Esophagus squamous epithelium (tissue), 5 donors: ENCODE measurements at regions not wholly inside any gene's neighbourhood (a gene's known extent, or its start where the extent isn't known, plus 50 kb on each side); places are given as distances from the start of the nearest gene placed in this dataset.

ENCODE experiments used
- DNase-seq: peaks from one replicate; lab custom pipeline; 2025; lab: John Stamatoyannopoulos, UW
- H3K27ac ChIP-seq, 4 donors: fragments of 200-600 bp; sonication (generic); one replicate each; pipeline ENCODE4 v1.5.1; 2016 to 2019; ENCODE audit warnings: mild to moderate bottlenecking in 1 of 4
- H3K27me3 ChIP-seq, 4 donors: fragments of 200-600 bp; sonication (generic); 1 replicate in 3 of 4; 2 replicates in 1 of 4; pipeline versions ENCODE4 v1.5.1 to v1.6.0; 2017 to 2021; ENCODE audit warnings: antibody characterized with exemption in 1 of 4
- H3K36me3 ChIP-seq, 3 donors: fragments of 200-600 bp; sonication (generic); one replicate each; pipeline ENCODE4 v1.5.1; 2016 to 2019
- H3K4me1 ChIP-seq, 3 donors: fragments of 200-600 bp; sonication (generic); one replicate each; pipeline ENCODE4 v1.5.1; 2017 to 2019
- H3K4me3 ChIP-seq, 4 donors: fragments of 200-600 bp; sonication (generic); 1 replicate in 3 of 4; 2 replicates in 1 of 4; pipeline ENCODE4 v1.5.1; 2016 to 2019; ENCODE audit warnings: mild to moderate bottlenecking in 2 of 4, moderate library complexity in 1 of 4
- H3K9me3 ChIP-seq, 3 donors: fragments of 200-600 bp; sonication (generic); one replicate each; pipeline ENCODE4 v1.5.1; 2016 to 2019
- POLR2A ChIP-seq, 4 donors: fragments of 450-650 bp; IDR thresholded peaks; one replicate each; pipeline ENCODE4 v1.6.1; 2017; ENCODE audit warnings: antibody characterized with exemption in 4 of 4, mild to moderate bottlenecking in 4 of 4, moderate library complexity in 3 of 4
- WGBS, 2 donors: methylation state at CpG; one replicate each; pipeline ENCODE4 v1.1.5; 2018; 5-methylcytosine and 5-hydroxymethylcytosine counted together
- intact Hi-C: fragments of 100-400 bp; cut with DNase I; formaldehyde crosslinking; loops from one replicate; pipeline ENCODE4 v1.15.0; 2022
- TF ChIP-seq, protein P1 (sequence below), 6 experiments: fragments of 450-650 bp in 4 of 6; fragments of 200-600 bp in 2 of 6; sonication (generic) in 2 of 6; IDR thresholded peaks; one replicate each; pipeline ENCODE4 v1.5.1; 2016 to 2019; ENCODE audit warnings: antibody characterized with exemption in 6 of 6, mild to moderate bottlenecking in 4 of 6, moderate library complexity in 4 of 6
- donor health status: DM: yes; HTN: yes; CAD: no.

DNA sequence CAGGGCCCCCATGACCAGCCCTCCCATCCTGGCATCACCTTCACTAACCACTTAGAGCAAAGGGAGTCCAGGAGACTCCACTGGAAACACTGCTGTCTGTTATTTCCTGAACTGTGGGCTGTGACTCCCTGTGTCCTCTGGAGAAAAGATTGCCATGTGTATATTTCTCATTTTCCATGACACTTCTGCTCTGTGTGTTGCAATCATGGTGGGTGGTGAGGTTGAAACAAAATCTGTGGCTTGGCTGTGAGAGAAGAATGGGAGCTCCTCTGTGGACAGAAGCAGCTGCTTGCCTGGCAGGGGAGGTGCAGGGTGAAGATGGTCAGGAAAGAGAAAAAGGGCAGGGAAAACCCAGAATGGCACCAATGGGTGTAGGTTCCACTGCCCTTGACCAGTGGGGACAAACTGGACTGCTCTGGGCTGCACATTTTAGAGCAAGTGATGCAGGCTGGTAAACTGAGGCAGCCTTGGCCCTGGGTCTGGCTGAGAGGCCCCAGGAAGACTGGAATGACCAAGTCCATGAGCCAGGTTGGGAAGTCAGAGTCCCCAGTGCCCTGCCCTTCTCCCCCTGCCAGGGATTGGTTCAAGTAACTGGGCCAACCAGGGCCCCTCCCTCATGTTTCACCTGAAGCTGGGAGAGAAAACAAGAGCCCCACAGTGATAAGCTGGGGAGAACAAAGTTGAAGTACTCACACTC lies 314.3 kb downstream of the C16orf95 start:
- H3K4me3 ChIP-seq = no peak overlapping the region
- no peaks in the 10 kb centered on the region for H3K4me1 ChIP-seq
- intact Hi-C loops = no loop called here
- H3K9me3 ChIP-seq = no peaks in the 10 kb centered on the region
- peaks cover 0 to 21% (median 0%) of the 10 kb centered on the region in 4 donors for H3K27me3 ChIP-seq
- no peaks in the 10 kb centered on the region for H3K36me3 ChIP-seq
- TF ChIP-seq, protein P1, sequence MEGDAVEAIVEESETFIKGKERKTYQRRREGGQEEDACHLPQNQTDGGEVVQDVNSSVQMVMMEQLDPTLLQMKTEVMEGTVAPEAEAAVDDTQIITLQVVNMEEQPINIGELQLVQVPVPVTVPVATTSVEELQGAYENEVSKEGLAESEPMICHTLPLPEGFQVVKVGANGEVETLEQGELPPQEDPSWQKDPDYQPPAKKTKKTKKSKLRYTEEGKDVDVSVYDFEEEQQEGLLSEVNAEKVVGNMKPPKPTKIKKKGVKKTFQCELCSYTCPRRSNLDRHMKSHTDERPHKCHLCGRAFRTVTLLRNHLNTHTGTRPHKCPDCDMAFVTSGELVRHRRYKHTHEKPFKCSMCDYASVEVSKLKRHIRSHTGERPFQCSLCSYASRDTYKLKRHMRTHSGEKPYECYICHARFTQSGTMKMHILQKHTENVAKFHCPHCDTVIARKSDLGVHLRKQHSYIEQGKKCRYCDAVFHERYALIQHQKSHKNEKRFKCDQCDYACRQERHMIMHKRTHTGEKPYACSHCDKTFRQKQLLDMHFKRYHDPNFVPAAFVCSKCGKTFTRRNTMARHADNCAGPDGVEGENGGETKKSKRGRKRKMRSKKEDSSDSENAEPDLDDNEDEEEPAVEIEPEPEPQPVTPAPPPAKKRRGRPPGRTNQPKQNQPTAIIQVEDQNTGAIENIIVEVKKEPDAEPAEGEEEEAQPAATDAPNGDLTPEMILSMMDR (IDR thresholded peaks at IDR 0.05) = no peak
- no peak for TF ChIP-seq POLR2A (IDR thresholded peaks at IDR 0.05)
- no peak for DNase-seq
- no peak overlapping the region for H3K27ac ChIP-seq

- no peaks in the 10 kb centered on the region for H3K36me3 ChIP-seq
- no peaks in the 10 kb centered on the region for H3K4me1 ChIP-seq
- intact Hi-C loops = no loop called here
- WGBS, 2 donors = 25 to 63% methylated on average over 1 to 2 of the region's 2 CpGs
- H3K27me3 ChIP-seq = peaks cover 0 to 18% (median 0%) of the 10 kb centered on the region in 4 donors
- no peak overlapping the region for H3K4me3 ChIP-seq
- H3K27ac ChIP-seq = no peak overlapping the region
- no peak for DNase-seq
- TF ChIP-seq, protein P1 (IDR thresholded peaks at IDR 0.05) = no peak
- TF ChIP-seq POLR2A (IDR thresholded peaks at IDR 0.05) = no peak
- no peaks in the 10 kb centered on the region for H3K9me3 ChIP-seq
Measured at GRCh38 chr16:87003414-87003755, 313.8 kb downstream of the C16orf95 start.

- no peak for DNase-seq
- Histone ChIP-seq H3K9me3 (peaks cover 0 to 7% (median 0%) of the 10 kb centered on the region in 3 donors), H3K36me3 (no peaks in the 10 kb centered on the region), H3K4me1 (no peaks in the 10 kb centered on the region), H3K27ac (no peak overlapping the region), H3K4me3 (no peak overlapping the region), H3K27me3 (peaks cover 0 to 6% (median 0%) of the 10 kb centered on the region in 4 donors)
- TF ChIP-seq, protein P1 (IDR thresholded peaks at IDR 0.05) = no peak
- TF ChIP-seq POLR2A (IDR thresholded peaks at IDR 0.05) = no peak
- WGBS, 2 donors = 67 to 79% methylated on average over 1 to 5 of the region's 6 CpGs
- intact Hi-C loops = no loop called here
Measured at GRCh38 chr16:87006021-87006420, 311.2 kb downstream of the C16orf95 start.

GRCh38 chr16:87006789-87007745 lies 310.1 kb downstream of the C16orf95 start:
- intact Hi-C loops = no loop called here
- DNase-seq = no peak
- TF ChIP-seq, protein P1 (IDR thresholded peaks at IDR 0.05) = no peak
- no peak for TF ChIP-seq POLR2A (IDR thresholded peaks at IDR 0.05)
- H3K9me3 ChIP-seq = peaks cover 0 to 7% (median 0%) of the 10 kb centered on the region in 3 donors
- peaks cover 0 to 6% (median 0%) of the 10 kb centered on the region in 4 donors for H3K27me3 ChIP-seq
- H3K4me3 ChIP-seq = no peak overlapping the region
- H3K4me1 ChIP-seq = no peaks in the 10 kb centered on the region
- WGBS, 2 donors = 71 to 79% methylated on average over 8 to 11 of the region's 12 CpGs
- H3K36me3 ChIP-seq = no peaks in the 10 kb centered on the region
- H3K27ac ChIP-seq = no peak overlapping the region

GRCh38 chr16:87007907-87008306 lies 309.3 kb downstream of the C16orf95 start:
- Histone ChIP-seq H3K27ac (no peak overlapping the region), H3K36me3 (no peaks in the 10 kb centered on the region), H3K4me1 (no peaks in the 10 kb centered on the region), H3K27me3 (peaks cover 0 to 6% (median 0%) of the 10 kb centered on the region in 4 donors), H3K4me3 (no peak overlapping the region), H3K9me3 (peaks cover 0 to 7% (median 0%) of the 10 kb centered on the region in 3 donors)
- intact Hi-C loops = no loop called here
- TF ChIP-seq, protein P1 (IDR thresholded peaks at IDR 0.05) = no peak
- TF ChIP-seq POLR2A (IDR thresholded peaks at IDR 0.05) = no peak
- no peak for DNase-seq
- 79 to 93% methylated on average over 5 to 10 of the region's 10 CpGs for WGBS, 2 donors
